GM12874 (cell line): ENCODE measurements at regions not wholly inside any gene's neighbourhood (a gene's known extent, or its start where the extent isn't known, plus 50 kb on each side); places are given as distances from the start of the nearest gene placed in this dataset.

ENCODE experiments used
- CTCF ChIP-seq: IDR thresholded peaks from 2 replicates; pipeline ENCODE4 v1.5.1; 2011; ENCODE audit warnings: low read depth, mild to moderate bottlenecking, control low read depth, low read length, moderate library complexity; ENCODE audit not compliant: insufficient read depth

- TF ChIP-seq CTCF, result peak; percentile 20; the same call in 1 of the 2 replicates
These were observed 935.6 kb upstream of the FANCL start for GRCh38 chr2:59176737-59177136.

GRCh38 chr2:59174536-59175243 lies 933.6 kb upstream of the FANCL start:
- TF ChIP-seq CTCF, result no peak

GRCh38 chr2:59173325-59173724 lies 932.2 kb upstream of the FANCL start:
- TF ChIP-seq CTCF, result no peak

GRCh38 chr2:59171019-59171418 lies 929.9 kb upstream of the FANCL start:
- no peak for TF ChIP-seq CTCF

- no peak for TF ChIP-seq CTCF
These were observed 927.6 kb upstream of the FANCL start for GRCh38 chr2:59168766-59169165.

GRCh38 chr2:59167514-59167913 lies 926.4 kb upstream of the FANCL start:
- no peak for TF ChIP-seq CTCF

- TF ChIP-seq CTCF, result no peak
These were observed 910.7 kb upstream of the FANCL start for GRCh38 chr2:59151805-59152204.
